ENCODE measurements at regions not wholly inside any gene's neighbourhood (a gene's known extent, or its start where the extent isn't known, plus 50 kb on each side); places are given as distances from the start of the nearest gene placed in this dataset.

DNA sequence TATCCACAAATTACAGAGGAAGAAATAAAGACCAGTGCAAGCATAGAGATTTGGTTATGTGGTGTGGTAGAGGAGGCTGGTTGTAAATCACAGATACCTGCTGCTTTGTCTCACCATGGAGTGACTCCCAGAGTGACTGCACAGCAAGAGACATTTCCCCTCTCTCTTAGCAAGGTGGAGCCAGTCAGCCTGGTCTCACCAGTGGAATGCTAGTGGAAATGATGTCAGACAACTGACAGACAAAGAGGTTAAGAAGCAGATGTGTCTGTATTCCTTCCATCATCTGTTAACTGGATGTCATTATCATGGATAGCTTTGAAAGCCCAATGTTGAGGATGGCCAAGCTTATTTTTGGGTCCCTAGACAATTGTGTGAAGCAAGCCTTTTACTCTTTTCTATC, 509.4 kb upstream of the SEMA6A start:
- TF ChIP-seq POLR2A (IDR thresholded peaks at IDR 0.05; ENCODE audit: low read length), result no peak
- no peak for TF ChIP-seq GATA1 (IDR thresholded peaks at IDR 0.05; ENCODE audit: low read depth, low read length)
